ENCODE measurements at regions not wholly inside any gene's neighbourhood (a gene's known extent, or its start where the extent isn't known, plus 50 kb on each side); places are given as distances from the start of the nearest gene placed in this dataset.

GRCh38 chr18:27249933-27250332, 64.8 kb upstream of the CHST9 start:
- DNase-seq (no peak), ATAC-seq (no peak)
- H3K36me3 ChIP-seq (ENCODE audit: low read depth): no peaks in the 10 kb centered on the region
- no peaks in the 10 kb centered on the region for H3K4me1 ChIP-seq (ENCODE audit: low read depth)
- H3K9me3 ChIP-seq: no peaks in the 10 kb centered on the region
- intact Hi-C loops (cut with DNase I, micrococcal nuclease): no loop called here
- TF ChIP-seq, protein P1, sequence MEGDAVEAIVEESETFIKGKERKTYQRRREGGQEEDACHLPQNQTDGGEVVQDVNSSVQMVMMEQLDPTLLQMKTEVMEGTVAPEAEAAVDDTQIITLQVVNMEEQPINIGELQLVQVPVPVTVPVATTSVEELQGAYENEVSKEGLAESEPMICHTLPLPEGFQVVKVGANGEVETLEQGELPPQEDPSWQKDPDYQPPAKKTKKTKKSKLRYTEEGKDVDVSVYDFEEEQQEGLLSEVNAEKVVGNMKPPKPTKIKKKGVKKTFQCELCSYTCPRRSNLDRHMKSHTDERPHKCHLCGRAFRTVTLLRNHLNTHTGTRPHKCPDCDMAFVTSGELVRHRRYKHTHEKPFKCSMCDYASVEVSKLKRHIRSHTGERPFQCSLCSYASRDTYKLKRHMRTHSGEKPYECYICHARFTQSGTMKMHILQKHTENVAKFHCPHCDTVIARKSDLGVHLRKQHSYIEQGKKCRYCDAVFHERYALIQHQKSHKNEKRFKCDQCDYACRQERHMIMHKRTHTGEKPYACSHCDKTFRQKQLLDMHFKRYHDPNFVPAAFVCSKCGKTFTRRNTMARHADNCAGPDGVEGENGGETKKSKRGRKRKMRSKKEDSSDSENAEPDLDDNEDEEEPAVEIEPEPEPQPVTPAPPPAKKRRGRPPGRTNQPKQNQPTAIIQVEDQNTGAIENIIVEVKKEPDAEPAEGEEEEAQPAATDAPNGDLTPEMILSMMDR (IDR thresholded peaks at IDR 0.05): no peak
- no peak overlapping the region for H3K4me3 ChIP-seq

- Histone ChIP-seq H3K9me3 (no peaks in the 10 kb centered on the region), H3K4me3 (no peak overlapping the region), H3K36me3 (ENCODE audit: low read depth) (no peaks in the 10 kb centered on the region), H3K4me1 (ENCODE audit: low read depth) (no peaks in the 10 kb centered on the region)
- ATAC-seq (no peak), DNase-seq (no peak)
- TF ChIP-seq, protein P1 (IDR thresholded peaks at IDR 0.05): no peak
- intact Hi-C loops (cut with DNase I, micrococcal nuclease): no loop called here
Observed at GRCh38 chr18:27244259-27244658, 59.2 kb upstream of the CHST9 start.

- H3K4me1 ChIP-seq (ENCODE audit: low read depth): no peaks in the 10 kb centered on the region
- no peak for DNase-seq
- H3K36me3 ChIP-seq (ENCODE audit: low read depth): no peaks in the 10 kb centered on the region
- no peak for ATAC-seq
- no peaks in the 10 kb centered on the region for H3K9me3 ChIP-seq
- intact Hi-C loops (cut with DNase I, micrococcal nuclease): no loop called here
- TF ChIP-seq, protein P1 (IDR thresholded peaks at IDR 0.05): no peak
- no peak overlapping the region for H3K4me3 ChIP-seq
Observed at GRCh38 chr18:27242392-27243047, 57.4 kb upstream of the CHST9 start.

GRCh38 chr18:27240383-27240782, 55.3 kb upstream of the CHST9 start:
- Histone ChIP-seq H3K9me3 (no peaks in the 10 kb centered on the region), H3K4me1 (ENCODE audit: low read depth) (no peaks in the 10 kb centered on the region), H3K36me3 (ENCODE audit: low read depth) (no peaks in the 10 kb centered on the region), H3K4me3 (no peak overlapping the region)
- TF ChIP-seq, protein P1 (IDR thresholded peaks at IDR 0.05): no peak
- DNase-seq: no peak
- ATAC-seq: no peak
- intact Hi-C loops (cut with DNase I, micrococcal nuclease): no loop called here

GRCh38 chr18:27239669-27240068, 54.6 kb upstream of the CHST9 start:
- no peak for ATAC-seq
- Histone ChIP-seq H3K4me3 (no peak overlapping the region), H3K4me1 (ENCODE audit: low read depth) (no peaks in the 10 kb centered on the region), H3K36me3 (ENCODE audit: low read depth) (no peaks in the 10 kb centered on the region), H3K9me3 (no peaks in the 10 kb centered on the region)
- intact Hi-C loops (cut with DNase I, micrococcal nuclease): no loop called here
- no peak for DNase-seq
- TF ChIP-seq, protein P1 (IDR thresholded peaks at IDR 0.05): no peak
